ENCODE measurements at regions not wholly inside any gene's neighbourhood (a gene's known extent, or its start where the extent isn't known, plus 50 kb on each side); places are given as distances from the start of the nearest gene placed in this dataset.

DNA sequence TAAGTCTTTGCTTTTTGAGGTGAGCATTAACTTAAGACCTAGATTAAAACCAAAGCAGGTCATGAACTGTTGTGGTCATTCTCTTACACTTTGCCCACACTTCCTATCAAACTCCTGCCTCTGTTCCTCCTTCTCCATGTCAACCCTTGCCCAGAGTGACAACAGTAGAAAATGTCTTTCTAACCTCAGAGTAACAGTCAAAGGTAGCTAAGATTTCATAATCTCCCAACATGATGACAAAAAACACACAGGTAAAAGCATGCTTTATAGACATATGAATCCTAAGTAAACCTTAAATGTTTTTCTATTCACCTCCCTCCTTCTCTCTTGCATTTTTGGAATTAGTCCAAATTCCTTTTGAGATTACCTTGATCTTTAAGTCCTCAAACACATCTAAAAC lies 422.3 kb downstream of the SPATA31D1 start:
- no peak for DNase-seq (ENCODE audit: low read depth in 2 of 2)
- TF ChIP-seq, protein P1, sequence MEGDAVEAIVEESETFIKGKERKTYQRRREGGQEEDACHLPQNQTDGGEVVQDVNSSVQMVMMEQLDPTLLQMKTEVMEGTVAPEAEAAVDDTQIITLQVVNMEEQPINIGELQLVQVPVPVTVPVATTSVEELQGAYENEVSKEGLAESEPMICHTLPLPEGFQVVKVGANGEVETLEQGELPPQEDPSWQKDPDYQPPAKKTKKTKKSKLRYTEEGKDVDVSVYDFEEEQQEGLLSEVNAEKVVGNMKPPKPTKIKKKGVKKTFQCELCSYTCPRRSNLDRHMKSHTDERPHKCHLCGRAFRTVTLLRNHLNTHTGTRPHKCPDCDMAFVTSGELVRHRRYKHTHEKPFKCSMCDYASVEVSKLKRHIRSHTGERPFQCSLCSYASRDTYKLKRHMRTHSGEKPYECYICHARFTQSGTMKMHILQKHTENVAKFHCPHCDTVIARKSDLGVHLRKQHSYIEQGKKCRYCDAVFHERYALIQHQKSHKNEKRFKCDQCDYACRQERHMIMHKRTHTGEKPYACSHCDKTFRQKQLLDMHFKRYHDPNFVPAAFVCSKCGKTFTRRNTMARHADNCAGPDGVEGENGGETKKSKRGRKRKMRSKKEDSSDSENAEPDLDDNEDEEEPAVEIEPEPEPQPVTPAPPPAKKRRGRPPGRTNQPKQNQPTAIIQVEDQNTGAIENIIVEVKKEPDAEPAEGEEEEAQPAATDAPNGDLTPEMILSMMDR (IDR thresholded peaks at IDR 0.05; ENCODE audit: low read depth, low read length) = no peak
- H3K4me3 ChIP-seq (replicated peaks in 1 of 2; ENCODE audit: low read depth in 2 of 2, low read length in 2 of 2) = no peak overlapping the region

DNA sequence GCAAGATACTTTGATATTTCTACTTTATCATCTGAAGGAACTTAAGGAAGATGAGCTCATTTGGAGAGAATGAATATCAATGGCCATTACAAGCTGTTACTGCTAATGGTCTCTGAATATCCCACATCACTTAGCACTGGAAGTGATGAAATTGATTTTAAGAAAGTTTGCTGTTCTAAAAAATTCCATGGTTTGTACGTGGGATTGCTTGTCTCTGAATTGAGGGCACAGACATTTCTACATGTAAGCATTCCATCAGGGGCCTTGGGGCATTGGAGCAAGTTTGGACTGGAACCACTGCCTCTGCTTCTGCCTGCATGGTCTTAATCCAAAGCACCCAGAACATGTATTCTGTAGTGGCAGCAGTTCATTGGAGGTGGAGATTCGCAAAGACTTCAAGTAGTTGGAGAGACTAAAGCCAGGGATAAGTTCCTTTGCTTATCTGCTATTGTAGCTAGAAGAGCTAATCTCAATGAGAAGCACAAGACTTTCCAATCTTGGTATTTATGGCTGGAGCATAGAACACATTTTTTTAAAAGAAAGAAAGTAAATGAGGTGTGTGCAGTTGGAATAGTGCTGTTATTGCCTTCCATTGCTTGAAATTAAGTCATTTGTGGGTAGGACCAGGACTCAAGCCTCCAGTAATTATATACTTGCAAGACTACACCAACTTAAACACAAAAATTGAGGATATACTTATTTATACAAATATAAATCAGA lies 424.2 kb downstream of the SPATA31D1 start:
- DNase-seq (ENCODE audit: low read depth in 2 of 2) = no peak
- TF ChIP-seq, protein P1 (IDR thresholded peaks at IDR 0.05; ENCODE audit: low read depth, low read length) = no peak
- H3K4me3 ChIP-seq (replicated peaks in 1 of 2; ENCODE audit: low read depth in 2 of 2, low read length in 2 of 2) = no peak overlapping the region

DNA sequence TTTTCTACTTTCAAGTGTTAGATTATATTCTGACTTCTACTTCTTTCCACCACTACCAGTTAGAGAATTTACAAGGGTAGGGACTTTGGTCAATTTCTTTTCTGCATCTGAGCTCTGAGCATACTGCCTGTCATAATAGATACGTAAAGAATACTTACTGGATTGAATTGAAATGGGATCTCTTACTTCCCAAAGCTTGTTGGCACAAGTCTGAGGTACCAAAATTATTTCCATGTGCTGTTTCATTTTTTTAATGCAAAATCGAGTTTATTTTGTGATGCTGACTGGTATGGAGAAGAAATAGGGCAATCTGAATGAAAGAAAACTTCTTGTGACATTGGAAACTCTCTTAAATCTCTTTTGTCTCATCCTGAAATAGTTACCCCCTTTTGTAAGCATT lies 428.9 kb downstream of the SPATA31D1 start:
- TF ChIP-seq, protein P1 (IDR thresholded peaks at IDR 0.05; ENCODE audit: low read depth, low read length) = no peak

DNA sequence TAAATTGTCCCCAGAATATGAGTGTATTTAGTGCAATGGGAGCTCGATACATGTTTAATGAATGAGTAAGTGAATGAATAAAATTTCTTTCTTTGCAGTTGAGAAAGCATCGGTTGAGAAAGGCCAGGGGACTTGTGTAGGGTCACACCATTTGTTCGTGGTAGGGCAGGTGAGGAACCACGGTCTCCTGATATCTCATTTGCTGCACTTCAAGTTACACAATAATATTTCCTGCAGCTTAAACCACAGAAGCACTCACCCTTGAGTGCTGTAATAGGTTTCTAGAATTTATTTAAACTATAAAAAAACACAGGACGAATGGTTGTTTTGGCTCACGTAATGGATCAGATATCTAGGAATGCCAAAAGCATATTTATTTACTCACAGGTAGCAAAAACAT lies 429.8 kb downstream of the SPATA31D1 start:
- no peak for DNase-seq (ENCODE audit: low read depth in 2 of 2)
- TF ChIP-seq, protein P1 (IDR thresholded peaks at IDR 0.05; ENCODE audit: low read depth, low read length) = no peak
- H3K4me3 ChIP-seq (replicated peaks in 1 of 2; ENCODE audit: low read depth in 2 of 2, low read length in 2 of 2) = no peak overlapping the region

More for the DNA sequence above, 428.9 kb downstream of the SPATA31D1 start:
- no peak for DNase-seq (ENCODE audit: low read depth in 2 of 2)
- no peak overlapping the region for H3K4me3 ChIP-seq (replicated peaks in 1 of 2; ENCODE audit: low read depth in 2 of 2, low read length in 2 of 2)

DNA sequence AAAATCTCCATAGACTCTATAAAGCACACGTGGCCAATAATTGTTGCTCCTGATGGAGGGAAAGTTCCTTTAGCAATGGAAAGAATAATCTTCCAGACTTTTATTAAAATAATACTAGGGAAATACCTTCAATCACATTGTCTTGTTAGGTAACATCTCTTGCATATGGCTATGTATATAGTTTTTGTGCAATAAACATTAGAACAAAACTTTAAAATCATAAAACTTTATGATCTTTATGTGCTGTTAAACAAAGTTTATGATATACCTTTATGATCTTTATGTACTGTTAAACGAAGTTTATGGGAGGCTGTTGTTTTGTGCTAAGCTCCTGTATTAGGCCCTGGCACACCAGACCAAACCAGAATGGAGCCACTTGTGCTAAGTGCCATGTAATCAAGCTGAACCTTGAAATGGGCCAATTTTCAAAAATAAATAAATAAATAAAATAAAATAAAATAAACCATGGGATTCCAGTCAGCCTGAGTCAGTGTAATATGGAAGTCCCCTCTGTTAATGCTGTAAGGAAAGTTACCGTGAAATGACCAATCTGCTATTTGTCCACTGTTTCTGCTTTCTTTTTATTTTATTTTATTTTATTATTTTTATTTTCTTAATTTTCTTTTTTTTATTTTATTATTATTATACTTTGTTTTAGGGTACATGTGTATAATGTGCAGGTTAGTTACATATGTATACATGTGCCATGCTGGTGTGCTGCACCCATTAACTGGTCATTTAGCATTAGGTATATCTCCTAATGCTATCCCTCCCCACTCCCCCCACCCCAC lies 431.3 kb downstream of the SPATA31D1 start:
- no peak for DNase-seq (ENCODE audit: low read depth in 2 of 2)
- TF ChIP-seq, protein P1 (IDR thresholded peaks at IDR 0.05; ENCODE audit: low read depth, low read length) = no peak
- no peak overlapping the region for H3K4me3 ChIP-seq (replicated peaks in 1 of 2; ENCODE audit: low read depth in 2 of 2, low read length in 2 of 2)

DNA sequence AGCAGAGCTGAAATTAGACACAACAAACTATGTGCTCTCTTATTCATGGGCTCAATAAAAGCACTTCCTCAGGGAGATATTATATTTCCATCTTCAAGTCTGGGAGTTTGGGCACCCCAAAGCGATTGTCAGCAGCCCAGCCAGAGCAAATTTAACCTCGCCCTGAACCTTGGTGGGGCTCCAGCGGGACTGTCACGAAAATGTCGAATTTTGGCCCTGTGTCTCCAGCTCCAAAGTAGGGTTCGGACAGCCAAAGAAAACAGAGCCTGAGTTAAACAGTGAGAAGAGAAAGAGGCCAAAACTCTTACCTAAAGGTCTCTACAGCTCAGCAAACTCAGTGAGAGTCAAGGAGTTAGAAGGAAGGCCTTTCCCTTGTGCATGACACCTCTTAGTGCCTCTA lies 432.9 kb downstream of the SPATA31D1 start:
- DNase-seq (ENCODE audit: low read depth in 2 of 2) = no peak
- TF ChIP-seq, protein P1 (IDR thresholded peaks at IDR 0.05; ENCODE audit: low read depth, low read length) = no peak
- H3K4me3 ChIP-seq (replicated peaks in 1 of 2; ENCODE audit: low read depth in 2 of 2, low read length in 2 of 2) = no peak overlapping the region

Data from cardiac fibroblast (primary cell).